ENCODE measurements at regions not wholly inside any gene's neighbourhood (a gene's known extent, or its start where the extent isn't known, plus 50 kb on each side); places are given as distances from the start of the nearest gene placed in this dataset.

GRCh38 chr5:89904442-89904841, 505.1 kb downstream of the CETN3 start:
- DNase-seq = no peak

- no peak for DNase-seq
Measured at GRCh38 chr5:89901983-89902382, 507.6 kb downstream of the CETN3 start.

GRCh38 chr5:89901346-89901745, 508.2 kb downstream of the CETN3 start:
- no peak for DNase-seq

- no peak for DNase-seq
Measured at GRCh38 chr5:89900346-89900745, 509.2 kb downstream of the CETN3 start.

GRCh38 chr5:89899559-89899958, 510.0 kb downstream of the CETN3 start:
- no peak for DNase-seq

- no peak for DNase-seq
Measured at GRCh38 chr5:89893546-89893945, 516.0 kb downstream of the CETN3 start.

GRCh38 chr5:89885670-89886069, 523.9 kb downstream of the CETN3 start:
- no peak for DNase-seq

GRCh38 chr5:89883967-89884366, 525.6 kb downstream of the CETN3 start:
- no peak for DNase-seq

- DNase-seq = peak; percentile 56
Measured at GRCh38 chr5:89878140-89879132, 531.1 kb downstream of the CETN3 start.

GRCh38 chr5:89871906-89872305, 537.6 kb downstream of the CETN3 start:
- no peak for DNase-seq

- no peak for DNase-seq
Measured at GRCh38 chr5:89869346-89869745, 540.2 kb downstream of the CETN3 start.

- DNase-seq = no peak
Measured at GRCh38 chr5:89866410-89866809, 543.1 kb downstream of the CETN3 start.

GRCh38 chr5:89864941-89865340, 544.6 kb downstream of the CETN3 start:
- DNase-seq = no peak

- DNase-seq = no peak
Measured at GRCh38 chr5:89857790-89858189, 551.8 kb downstream of the CETN3 start.

GRCh38 chr5:89855417-89855816, 554.1 kb downstream of the CETN3 start:
- no peak for DNase-seq

- no peak for DNase-seq
Measured at GRCh38 chr5:89851911-89852310, 557.6 kb downstream of the CETN3 start.

GRCh38 chr5:89850513-89850865, 559.1 kb downstream of the CETN3 start:
- no peak for DNase-seq

GRCh38 chr5:89849830-89850512, 559.6 kb downstream of the CETN3 start:
- DNase-seq = peak; percentile 60

- DNase-seq = peak; percentile 62
Measured at GRCh38 chr5:89847743-89848142, 561.8 kb downstream of the CETN3 start.

- DNase-seq = peak; percentile 56
Measured at GRCh38 chr5:89844548-89844947, 565.0 kb downstream of the CETN3 start.

GRCh38 chr5:89842531-89842930, 567.0 kb downstream of the CETN3 start:
- DNase-seq = no peak

GRCh38 chr5:89840906-89841305, 568.6 kb downstream of the CETN3 start:
- DNase-seq = no peak

GRCh38 chr5:89830691-89831090, 578.9 kb downstream of the CETN3 start:
- no peak for DNase-seq

GRCh38 chr5:89827960-89828359, 581.6 kb downstream of the CETN3 start:
- no peak for DNase-seq

Data from islet precursor cell (in vitro differentiated cells).